ENCODE measurements at regions not wholly inside any gene's neighbourhood (a gene's known extent, or its start where the extent isn't known, plus 50 kb on each side); places are given as distances from the start of the nearest gene placed in this dataset.
A peak's percentile ranks its signal among the peaks of the same experiment; 100 is the strongest.

DNA sequence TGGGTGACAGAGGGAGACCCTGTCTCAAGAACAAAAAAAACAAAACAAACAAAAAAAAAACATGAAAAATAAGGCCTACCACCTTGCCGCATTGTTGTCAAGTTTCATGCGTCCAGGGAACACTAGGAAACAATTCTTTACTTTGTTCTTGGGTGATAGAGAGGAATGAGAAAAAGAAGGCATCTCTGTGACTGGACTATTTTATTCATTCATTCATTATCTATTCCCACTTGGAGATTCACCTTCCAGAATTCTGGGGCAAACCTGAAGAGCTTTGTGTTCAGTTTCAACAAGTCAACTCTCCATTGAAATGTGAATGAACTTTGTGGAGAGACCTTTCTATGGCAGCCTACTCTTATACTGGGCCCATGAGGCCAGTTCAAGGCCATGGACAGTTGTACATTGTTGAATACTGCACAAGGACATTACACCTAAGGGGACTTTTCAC, 88.5 kb upstream of the NDUFV2 start:
- DNase-seq (ENCODE audit: low read depth, low spot score): no peak
- intact Hi-C loops (cut with micrococcal nuclease; ENCODE audit: unreplicated experiment): no loop called here
- TF ChIP-seq, protein P1, sequence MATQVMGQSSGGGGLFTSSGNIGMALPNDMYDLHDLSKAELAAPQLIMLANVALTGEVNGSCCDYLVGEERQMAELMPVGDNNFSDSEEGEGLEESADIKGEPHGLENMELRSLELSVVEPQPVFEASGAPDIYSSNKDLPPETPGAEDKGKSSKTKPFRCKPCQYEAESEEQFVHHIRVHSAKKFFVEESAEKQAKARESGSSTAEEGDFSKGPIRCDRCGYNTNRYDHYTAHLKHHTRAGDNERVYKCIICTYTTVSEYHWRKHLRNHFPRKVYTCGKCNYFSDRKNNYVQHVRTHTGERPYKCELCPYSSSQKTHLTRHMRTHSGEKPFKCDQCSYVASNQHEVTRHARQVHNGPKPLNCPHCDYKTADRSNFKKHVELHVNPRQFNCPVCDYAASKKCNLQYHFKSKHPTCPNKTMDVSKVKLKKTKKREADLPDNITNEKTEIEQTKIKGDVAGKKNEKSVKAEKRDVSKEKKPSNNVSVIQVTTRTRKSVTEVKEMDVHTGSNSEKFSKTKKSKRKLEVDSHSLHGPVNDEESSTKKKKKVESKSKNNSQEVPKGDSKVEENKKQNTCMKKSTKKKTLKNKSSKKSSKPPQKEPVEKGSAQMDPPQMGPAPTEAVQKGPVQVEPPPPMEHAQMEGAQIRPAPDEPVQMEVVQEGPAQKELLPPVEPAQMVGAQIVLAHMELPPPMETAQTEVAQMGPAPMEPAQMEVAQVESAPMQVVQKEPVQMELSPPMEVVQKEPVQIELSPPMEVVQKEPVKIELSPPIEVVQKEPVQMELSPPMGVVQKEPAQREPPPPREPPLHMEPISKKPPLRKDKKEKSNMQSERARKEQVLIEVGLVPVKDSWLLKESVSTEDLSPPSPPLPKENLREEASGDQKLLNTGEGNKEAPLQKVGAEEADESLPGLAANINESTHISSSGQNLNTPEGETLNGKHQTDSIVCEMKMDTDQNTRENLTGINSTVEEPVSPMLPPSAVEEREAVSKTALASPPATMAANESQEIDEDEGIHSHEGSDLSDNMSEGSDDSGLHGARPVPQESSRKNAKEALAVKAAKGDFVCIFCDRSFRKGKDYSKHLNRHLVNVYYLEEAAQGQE (IDR thresholded peaks at IDR 0.05; ENCODE audit: insufficient read depth in 1 of 2, low read depth in 2 of 2, low read length in 1 of 2): no peak
- TF ChIP-seq TCF7L2 (IDR thresholded peaks at IDR 0.05; ENCODE audit: low read depth, low read length): no peak
- TF ChIP-seq, protein P2, sequence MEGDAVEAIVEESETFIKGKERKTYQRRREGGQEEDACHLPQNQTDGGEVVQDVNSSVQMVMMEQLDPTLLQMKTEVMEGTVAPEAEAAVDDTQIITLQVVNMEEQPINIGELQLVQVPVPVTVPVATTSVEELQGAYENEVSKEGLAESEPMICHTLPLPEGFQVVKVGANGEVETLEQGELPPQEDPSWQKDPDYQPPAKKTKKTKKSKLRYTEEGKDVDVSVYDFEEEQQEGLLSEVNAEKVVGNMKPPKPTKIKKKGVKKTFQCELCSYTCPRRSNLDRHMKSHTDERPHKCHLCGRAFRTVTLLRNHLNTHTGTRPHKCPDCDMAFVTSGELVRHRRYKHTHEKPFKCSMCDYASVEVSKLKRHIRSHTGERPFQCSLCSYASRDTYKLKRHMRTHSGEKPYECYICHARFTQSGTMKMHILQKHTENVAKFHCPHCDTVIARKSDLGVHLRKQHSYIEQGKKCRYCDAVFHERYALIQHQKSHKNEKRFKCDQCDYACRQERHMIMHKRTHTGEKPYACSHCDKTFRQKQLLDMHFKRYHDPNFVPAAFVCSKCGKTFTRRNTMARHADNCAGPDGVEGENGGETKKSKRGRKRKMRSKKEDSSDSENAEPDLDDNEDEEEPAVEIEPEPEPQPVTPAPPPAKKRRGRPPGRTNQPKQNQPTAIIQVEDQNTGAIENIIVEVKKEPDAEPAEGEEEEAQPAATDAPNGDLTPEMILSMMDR (IDR thresholded peaks at IDR 0.05): no peak
- no peak for TF ChIP-seq SIN3A (IDR thresholded peaks at IDR 0.05; ENCODE audit: borderline replicate concordance, insufficient read depth, low read depth, low read length)
- no peak for TF ChIP-seq POLR2AphosphoS5 (IDR thresholded peaks at IDR 0.05; ENCODE audit: low read depth, low read length)
- no TSS peak for BruUV-seq (replicated peaks)
- peaks cover 23% of the 10 kb centered on the region for H3K4me1 ChIP-seq (ENCODE audit: control insufficient read depth, insufficient read depth, low read length)
- no peaks in the 10 kb centered on the region for H3K36me3 ChIP-seq (ENCODE audit: control insufficient read depth, insufficient read depth, low read length)
- ATAC-seq: no peak
- no peak overlapping the region for H3K4me3 ChIP-seq (ENCODE audit: low read depth in 2 of 2, low read length in 2 of 2)
- H3K9me3 ChIP-seq (ENCODE audit: control insufficient read depth, insufficient read depth, low read depth, low read length): peaks cover 5% of the 10 kb centered on the region; the same call in 1 of the 2 replicates
- in situ Hi-C loops (cut with HindIII; ENCODE audit: low pct_unique_long_range_greater_than_20kb, low sequenced_read_pairs): no loop called here
- ChIA-PET CTCF (no interaction called here), POLR2A (no interaction called here)
- H3K27me3 ChIP-seq (ENCODE audit: control insufficient read depth, insufficient read depth, low read length): no peaks in the 10 kb centered on the region
- no peak overlapping the region for H3K27ac ChIP-seq (ENCODE audit: low read length)

DNA sequence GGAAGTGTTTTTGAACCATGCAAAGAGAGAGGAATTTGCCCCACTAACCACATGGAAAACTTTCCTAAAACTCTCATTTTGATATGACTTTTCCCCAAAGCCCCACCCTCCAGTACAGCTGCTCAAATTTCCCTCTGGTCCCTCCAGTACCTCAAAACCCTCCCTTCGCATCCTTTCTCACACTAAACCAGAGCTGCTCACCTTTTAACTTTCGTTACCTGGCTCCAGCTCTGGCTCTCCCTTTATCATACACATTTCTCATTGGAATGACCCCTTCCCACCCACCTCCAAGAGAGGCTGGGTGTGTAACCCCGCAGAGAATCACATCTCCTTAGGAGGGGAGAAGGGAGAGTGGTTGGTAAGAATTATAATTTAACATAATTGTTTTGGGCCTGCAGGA, 86.8 kb upstream of the NDUFV2 start:
- TF ChIP-seq, protein P2 (IDR thresholded peaks at IDR 0.05): no peak
- TF ChIP-seq POLR2AphosphoS5 (IDR thresholded peaks at IDR 0.05; ENCODE audit: low read depth, low read length) (no peak), SIN3A (IDR thresholded peaks at IDR 0.05; ENCODE audit: borderline replicate concordance, insufficient read depth, low read depth, low read length) (no peak), TCF7L2 (IDR thresholded peaks at IDR 0.05; ENCODE audit: low read depth, low read length) (no peak)
- TF ChIP-seq, protein P1 (IDR thresholded peaks at IDR 0.05; ENCODE audit: insufficient read depth in 1 of 2, low read depth in 2 of 2, low read length in 1 of 2): no peak
- ATAC-seq (no peak), DNase-seq (ENCODE audit: low read depth, low spot score) (no peak)
- ChIA-PET POLR2A (no interaction called here), CTCF (interaction anchor here (0.6 kb wide), 1 partner anchor 23 kb away, joined by 3 read pairs; no protein-coding TSS in a partner anchor)
- H3K4me1 ChIP-seq (ENCODE audit: control insufficient read depth, insufficient read depth, low read length): peaks cover 23% of the 10 kb centered on the region
- intact Hi-C loops (cut with micrococcal nuclease; ENCODE audit: unreplicated experiment) (no loop called here), in situ Hi-C loops (cut with HindIII; ENCODE audit: low pct_unique_long_range_greater_than_20kb, low sequenced_read_pairs) (no loop called here)
- peaks cover 8% of the 10 kb centered on the region; the same call in 1 of the 2 replicates for H3K9me3 ChIP-seq (ENCODE audit: control insufficient read depth, insufficient read depth, low read depth, low read length)
- peak overlapping the region; percentile 88 for H3K27ac ChIP-seq (ENCODE audit: low read length)
- H3K4me3 ChIP-seq (ENCODE audit: low read depth in 2 of 2, low read length in 2 of 2): no peak overlapping the region
- no peaks in the 10 kb centered on the region for H3K36me3 ChIP-seq (ENCODE audit: control insufficient read depth, insufficient read depth, low read length)
- no TSS peak for BruUV-seq (replicated peaks)
- H3K27me3 ChIP-seq (ENCODE audit: control insufficient read depth, insufficient read depth, low read length): no peaks in the 10 kb centered on the region

Measured in Panc1 (cell line).